Mammary epithelial cell (primary cell): ENCODE measurements at regions not wholly inside any gene's neighbourhood (a gene's known extent, or its start where the extent isn't known, plus 50 kb on each side); places are given as distances from the start of the nearest gene placed in this dataset.

ENCODE experiments used
- EZH2 ChIP-seq: IDR thresholded peaks from 2 replicates; pipeline ENCODE4 v1.6.1; 2012; ENCODE audit warnings: low read length, inconsistent platforms, borderline replicate concordance
- TF ChIP-seq, protein P1 (sequence below), 2 donors: IDR thresholded peaks in 1 of 2; conservative IDR thresholded peaks in 1 of 2; 2 replicates each; pipeline ENCODE4 v1.5.1; 2011 to 2012; ENCODE audit warnings: inconsistent platforms in 2 of 2, low read length in 2 of 2, mild to moderate bottlenecking in 2 of 2, control low read depth in 1 of 2, low read depth in 1 of 2; ENCODE audit not compliant: insufficient read depth in 1 of 2; ENCODE audit errors: extremely low read depth in 1 of 2

DNA sequence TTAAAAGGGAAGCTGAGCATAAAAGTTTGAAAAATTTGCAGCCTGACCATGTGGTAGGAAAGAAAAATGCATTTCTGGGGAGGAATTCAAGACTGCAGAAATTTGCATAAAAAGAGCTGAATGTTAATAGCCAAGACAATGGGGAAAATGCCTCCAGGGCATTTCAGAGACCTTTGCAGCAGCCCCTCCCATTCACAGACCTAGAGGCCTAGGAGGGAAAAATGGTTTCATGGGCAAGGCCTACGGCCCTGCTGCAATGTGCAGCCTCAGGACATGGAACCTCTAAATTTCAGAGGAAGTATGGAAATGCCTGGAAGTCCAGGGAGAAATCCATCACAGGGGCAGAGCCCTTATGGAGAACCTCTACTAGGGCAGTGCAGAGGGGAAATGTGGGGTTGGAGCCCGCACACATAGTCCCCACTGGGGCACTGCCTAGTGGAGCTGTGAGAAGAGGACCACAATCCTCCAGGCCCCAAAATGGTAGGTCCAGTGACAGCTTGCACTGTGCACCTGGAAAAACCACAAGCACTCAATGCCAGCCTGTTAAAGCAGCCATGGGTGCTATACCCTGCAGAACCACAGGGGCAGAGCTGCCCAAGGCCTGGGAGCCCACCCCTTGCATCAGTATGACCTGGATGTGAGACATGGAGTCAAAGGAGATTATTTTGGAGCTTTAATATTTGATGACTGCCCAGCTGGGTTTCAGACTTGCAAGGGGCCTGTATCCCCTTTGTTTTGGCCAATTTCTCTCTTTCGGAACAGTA is 243.8 kb downstream of the DNAJB9 start:
- TF ChIP-seq, protein P1, sequence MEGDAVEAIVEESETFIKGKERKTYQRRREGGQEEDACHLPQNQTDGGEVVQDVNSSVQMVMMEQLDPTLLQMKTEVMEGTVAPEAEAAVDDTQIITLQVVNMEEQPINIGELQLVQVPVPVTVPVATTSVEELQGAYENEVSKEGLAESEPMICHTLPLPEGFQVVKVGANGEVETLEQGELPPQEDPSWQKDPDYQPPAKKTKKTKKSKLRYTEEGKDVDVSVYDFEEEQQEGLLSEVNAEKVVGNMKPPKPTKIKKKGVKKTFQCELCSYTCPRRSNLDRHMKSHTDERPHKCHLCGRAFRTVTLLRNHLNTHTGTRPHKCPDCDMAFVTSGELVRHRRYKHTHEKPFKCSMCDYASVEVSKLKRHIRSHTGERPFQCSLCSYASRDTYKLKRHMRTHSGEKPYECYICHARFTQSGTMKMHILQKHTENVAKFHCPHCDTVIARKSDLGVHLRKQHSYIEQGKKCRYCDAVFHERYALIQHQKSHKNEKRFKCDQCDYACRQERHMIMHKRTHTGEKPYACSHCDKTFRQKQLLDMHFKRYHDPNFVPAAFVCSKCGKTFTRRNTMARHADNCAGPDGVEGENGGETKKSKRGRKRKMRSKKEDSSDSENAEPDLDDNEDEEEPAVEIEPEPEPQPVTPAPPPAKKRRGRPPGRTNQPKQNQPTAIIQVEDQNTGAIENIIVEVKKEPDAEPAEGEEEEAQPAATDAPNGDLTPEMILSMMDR (conservative IDR thresholded peaks at IDR 0.05 in 1 of 2, IDR thresholded peaks at IDR 0.05 in 1 of 2; ENCODE audit: extremely low read depth in 1 of 2, insufficient read depth in 1 of 2, low read depth in 1 of 2, low read length in 2 of 2) = peak in 1 of 2 donors; percentile 3
- no peak for TF ChIP-seq EZH2
